SU-DHL-6 (cell line): ENCODE measurements at regions not wholly inside any gene's neighbourhood (a gene's known extent, or its start where the extent isn't known, plus 50 kb on each side); places are given as distances from the start of the nearest gene placed in this dataset.

ENCODE experiments used
- CTCF ChIP-seq: fragments of 200-600 bp; sonication (generic); IDR thresholded peaks from one replicate; pipeline ENCODE4 v1.5.1; 2017; ENCODE audit warnings: antibody characterized with exemption, mild to moderate bottlenecking, low read length, moderate library complexity; ENCODE audit not compliant: insufficient read depth, poor library complexity, severe bottlenecking
- EZH2phosphoT487 ChIP-seq: fragments of 200-600 bp; sonication (generic), shearing (Covaris generic); conservative IDR thresholded peaks from 2 replicates; pipeline ENCODE4 v1.6.1; 2018; ENCODE audit warnings: mild to moderate bottlenecking, antibody characterized with exemption, low read length, moderate library complexity, mixed read lengths

- TF ChIP-seq CTCF, result no peak
- no peak for TF ChIP-seq EZH2phosphoT487
Observed at GRCh38 chr4:123248085-123248659, 148.4 kb upstream of the SPRY1 start.
